22Rv1 (cell line): ENCODE measurements at regions not wholly inside any gene's neighbourhood (a gene's known extent, or its start where the extent isn't known, plus 50 kb on each side); places are given as distances from the start of the nearest gene placed in this dataset.

ENCODE experiments used
- CTCF ChIP-seq: fragments of 450-650 bp; IDR thresholded peaks from 2 replicates; pipeline ENCODE4 v1.5.1; 2017; ENCODE audit warnings: mild to moderate bottlenecking
- ZFX ChIP-seq: fragments of 450-650 bp; IDR thresholded peaks from 2 replicates; pipeline ENCODE4 v1.6.1; 2017; ENCODE audit warnings: antibody characterized with exemption, borderline replicate concordance

GRCh38 chr15:29896062-29896461 lies 73.8 kb upstream of the TJP1 start:
- TF ChIP-seq CTCF (no peak), ZFX (no peak)
